NOMO-1 treated with dmso at 0.1 percent for 144 hours (cell line): ENCODE measurements at regions not wholly inside any gene's neighbourhood (a gene's known extent, or its start where the extent isn't known, plus 50 kb on each side); places are given as distances from the start of the nearest gene placed in this dataset.

Source experiments
- DNase-seq: peaks from one replicate; lab custom pipeline; 2025; ENCODE audit not compliant: unreplicated experiment; lab: John Stamatoyannopoulos, UW

GRCh38 chr5:2391021-2391420 lies 360.5 kb downstream of the IRX2 start:
- DNase-seq, result no peak

- no peak for DNase-seq
Observed at GRCh38 chr5:2388571-2388970, 362.9 kb downstream of the IRX2 start.

GRCh38 chr5:2387634-2388325 lies 363.7 kb downstream of the IRX2 start:
- DNase-seq, result no peak

GRCh38 chr5:2387250-2387633 lies 364.2 kb downstream of the IRX2 start:
- no peak for DNase-seq

GRCh38 chr5:2385818-2386217 lies 365.7 kb downstream of the IRX2 start:
- no peak for DNase-seq

GRCh38 chr5:2383698-2384065 lies 367.8 kb downstream of the IRX2 start:
- no peak for DNase-seq

- no peak for DNase-seq
Observed at GRCh38 chr5:2382776-2383697, 368.4 kb downstream of the IRX2 start.

- DNase-seq, result no peak
Observed at GRCh38 chr5:2381861-2382260, 369.6 kb downstream of the IRX2 start.

- DNase-seq, result no peak
Observed at GRCh38 chr5:2381070-2381469, 370.4 kb downstream of the IRX2 start.

GRCh38 chr5:2378976-2379375 lies 372.5 kb downstream of the IRX2 start:
- DNase-seq, result no peak

GRCh38 chr5:2378108-2378507 lies 373.4 kb downstream of the IRX2 start:
- DNase-seq, result no peak

- no peak for DNase-seq
Observed at GRCh38 chr5:2376486-2376885, 375.0 kb downstream of the IRX2 start.

- DNase-seq, result no peak
Observed at GRCh38 chr5:2375757-2376250, 375.7 kb downstream of the IRX2 start.

- DNase-seq, result no peak
Observed at GRCh38 chr5:2375291-2375690, 376.2 kb downstream of the IRX2 start.

- DNase-seq, result no peak
Observed at GRCh38 chr5:2374703-2375102, 376.8 kb downstream of the IRX2 start.

GRCh38 chr5:2373631-2374030 lies 377.8 kb downstream of the IRX2 start:
- no peak for DNase-seq

GRCh38 chr5:2371419-2371710 lies 380.1 kb downstream of the IRX2 start:
- DNase-seq, result no peak

- no peak for DNase-seq
Observed at GRCh38 chr5:2370626-2371418, 380.7 kb downstream of the IRX2 start.

GRCh38 chr5:2369178-2369577 lies 382.3 kb downstream of the IRX2 start:
- DNase-seq, result no peak

- no peak for DNase-seq
Observed at GRCh38 chr5:2366816-2367215, 384.7 kb downstream of the IRX2 start.

GRCh38 chr5:2357309-2357708 lies 394.2 kb downstream of the IRX2 start:
- DNase-seq, result no peak

- DNase-seq, result no peak
Observed at GRCh38 chr5:2355859-2356258, 395.6 kb downstream of the IRX2 start.
